ENCODE measurements at regions not wholly inside any gene's neighbourhood (a gene's known extent, or its start where the extent isn't known, plus 50 kb on each side); places are given as distances from the start of the nearest gene placed in this dataset.

GRCh38 chr5:142486581-142486980, 161.8 kb upstream of the SPRY4 start:
- no peak for DNase-seq (ENCODE audit: low read depth)
- TF ChIP-seq CTCF (conservative IDR thresholded peaks at IDR 0.05; ENCODE audit: low read depth, low read length) = no peak

GRCh38 chr5:142486020-142486419, 161.2 kb upstream of the SPRY4 start:
- no peak for TF ChIP-seq CTCF (conservative IDR thresholded peaks at IDR 0.05; ENCODE audit: low read depth, low read length)
- DNase-seq (ENCODE audit: low read depth) = peak; percentile 63
- no peak overlapping the region for H3K4me3 ChIP-seq (ENCODE audit: low read length)

More at GRCh38 chr5:142486581-142486980, 161.8 kb upstream of the SPRY4 start:
- H3K4me3 ChIP-seq (ENCODE audit: low read length) = no peak overlapping the region

GRCh38 chr5:142484821-142485387, 160.1 kb upstream of the SPRY4 start:
- no peak for DNase-seq (ENCODE audit: low read depth)
- no peak for TF ChIP-seq CTCF (conservative IDR thresholded peaks at IDR 0.05; ENCODE audit: low read depth, low read length)
- no peak overlapping the region for H3K4me3 ChIP-seq (ENCODE audit: low read length)

DNA sequence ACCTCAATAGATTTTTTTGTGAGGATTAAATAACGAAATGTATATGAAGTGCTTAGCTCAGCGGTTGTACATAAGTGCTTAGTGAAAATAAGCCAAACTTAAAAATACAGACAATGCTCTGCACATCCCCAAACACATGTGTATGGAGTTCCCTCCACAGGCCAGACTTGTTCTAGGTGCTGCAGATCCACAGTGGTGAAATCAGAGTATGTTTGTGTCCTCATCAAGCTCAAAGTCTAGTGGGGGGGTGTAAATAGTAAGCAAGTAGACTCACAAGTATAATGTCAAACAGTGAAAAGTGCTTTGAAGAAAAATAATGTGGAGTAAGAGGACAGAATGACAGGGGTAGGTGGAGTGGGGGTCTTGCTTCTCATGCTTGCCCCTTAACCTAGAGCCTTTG, 157.4 kb upstream of the SPRY4 start:
- TF ChIP-seq CTCF (conservative IDR thresholded peaks at IDR 0.05; ENCODE audit: low read depth, low read length) = no peak
- no peak for DNase-seq (ENCODE audit: low read depth)
- no peak overlapping the region for H3K4me3 ChIP-seq (ENCODE audit: low read length)

DNA sequence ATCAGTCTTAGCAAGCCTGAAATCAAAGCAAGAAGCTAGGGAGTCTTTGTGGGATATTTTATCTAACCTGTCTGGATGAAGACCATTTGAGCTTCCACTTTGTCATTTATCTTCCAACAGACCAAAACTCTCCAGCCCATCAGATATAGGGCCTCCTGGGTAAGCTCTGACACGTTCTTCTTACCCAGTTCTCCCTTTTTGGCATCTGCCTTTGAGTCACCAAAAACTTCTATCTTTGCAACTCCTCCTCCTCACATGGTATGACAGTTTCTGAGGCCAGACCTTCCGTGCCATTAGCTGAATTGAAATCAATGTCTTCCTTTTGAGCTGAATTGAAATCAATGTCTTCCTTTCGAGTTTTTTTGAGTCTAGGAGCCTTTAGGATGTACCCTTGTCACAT, 156.6 kb upstream of the SPRY4 start:
- no peak overlapping the region for H3K4me3 ChIP-seq (ENCODE audit: low read length)
- DNase-seq (ENCODE audit: low read depth) = no peak
- no peak for TF ChIP-seq CTCF (conservative IDR thresholded peaks at IDR 0.05; ENCODE audit: low read depth, low read length)

- no peak for TF ChIP-seq CTCF (conservative IDR thresholded peaks at IDR 0.05; ENCODE audit: low read depth, low read length)
- no peak for DNase-seq (ENCODE audit: low read depth)
- H3K4me3 ChIP-seq (ENCODE audit: low read length) = no peak overlapping the region
These were observed 155.2 kb upstream of the SPRY4 start for GRCh38 chr5:142479854-142480519.

GRCh38 chr5:142479150-142479549, 154.3 kb upstream of the SPRY4 start:
- DNase-seq (ENCODE audit: low read depth) = no peak
- TF ChIP-seq CTCF (conservative IDR thresholded peaks at IDR 0.05; ENCODE audit: low read depth, low read length) = no peak
- no peak overlapping the region for H3K4me3 ChIP-seq (ENCODE audit: low read length)

Data from retinal pigment epithelial cell (primary cell).